Neural progenitor cell (in vitro differentiated cells): ENCODE measurements at regions not wholly inside any gene's neighbourhood (a gene's known extent, or its start where the extent isn't known, plus 50 kb on each side); places are given as distances from the start of the nearest gene placed in this dataset.
"Not testable (repeated sequence)": the region's sequence is repeated elsewhere in the genome, so short reads cannot be mapped to it uniquely, and the experiment has no call there.

Source experiments
- DNase-seq: peaks from one replicate; pipeline ENCODE4 v3.0.0-alpha.2; 2016; ENCODE audit warnings: low spot score
- H2AFZ ChIP-seq: fragments of 200-600 bp; sonication (generic); replicated peaks from 2 replicates; pipeline ENCODE4 v1.6.1; 2016; ENCODE audit warnings: antibody characterized with exemption
- H3F3A ChIP-seq: fragments of 200-600 bp; sonication (generic); 2 replicates; pipeline ENCODE4 v1.6.1; 2016; ENCODE audit warnings: antibody characterized with exemption, low read depth
- H3K27ac ChIP-seq: fragments of 200-600 bp; sonication (generic); 2 replicates; pipeline ENCODE4 v1.5.1; 2016; ENCODE audit warnings: mild to moderate bottlenecking
- H3K27me3 ChIP-seq: fragments of 200-600 bp; sonication (generic); 2 replicates; pipeline ENCODE4 v1.6.1; 2016; ENCODE audit warnings: mild to moderate bottlenecking, moderate library complexity
- H3K36me3 ChIP-seq: fragments of 200-600 bp; sonication (generic); 2 replicates; pipeline ENCODE4 v1.5.1; 2016
- H3K4me1 ChIP-seq: fragments of 200-600 bp; sonication (generic); 2 replicates; pipeline ENCODE4 v1.6.1; 2016; ENCODE audit warnings: mixed run types
- H3K4me2 ChIP-seq: fragments of 200-600 bp; sonication (generic); 2 replicates; pipeline ENCODE4 v1.6.1; 2016
- H3K4me3 ChIP-seq: fragments of 200-600 bp; sonication (generic); 2 replicates; pipeline ENCODE4 v1.5.1; 2016
- H3K79me2 ChIP-seq: fragments of 200-600 bp; sonication (generic); 2 replicates; pipeline ENCODE4 v1.6.1; 2016; ENCODE audit warnings: low read depth
- H3K9ac ChIP-seq: fragments of 200-600 bp; sonication (generic); 2 replicates; pipeline ENCODE4 v1.6.1; 2016
- H3K9me3 ChIP-seq: fragments of 200-600 bp; sonication (generic); 2 replicates; pipeline ENCODE4 v1.5.1; 2016; ENCODE audit warnings: low read depth
- H4K20me1 ChIP-seq: fragments of 200-600 bp; sonication (generic); 2 replicates; pipeline ENCODE4 v1.6.1; 2016; ENCODE audit warnings: low read depth
- H3K27ac Mint-ChIP-seq: 3 replicates; pipeline ENCODE4 v1.8.0; 2021; ENCODE audit warnings: mixed read lengths
- H3K27me3 Mint-ChIP-seq: 2 replicates; pipeline ENCODE4 v1.8.0; 2022; ENCODE audit warnings: low read depth, mild to moderate bottlenecking, inconsistent platforms, moderate library complexity, mixed read lengths; ENCODE audit not compliant: insufficient read depth
- H3K36me3 Mint-ChIP-seq: 3 replicates; pipeline ENCODE4 v1.8.0; 2021; ENCODE audit warnings: mixed read lengths
- H3K4me1 Mint-ChIP-seq: 3 replicates; pipeline ENCODE4 v1.8.0; 2021; ENCODE audit warnings: mixed read lengths
- H3K4me3 Mint-ChIP-seq: 3 replicates; pipeline ENCODE4 v1.8.0; 2021; ENCODE audit warnings: mild to moderate bottlenecking, moderate library complexity, mixed read lengths
- H3K9me3 Mint-ChIP-seq: 3 replicates; pipeline ENCODE4 v1.8.0; 2020; ENCODE audit warnings: mixed read lengths
- EZH2 ChIP-seq: fragments of 200-600 bp; sonication (generic); IDR thresholded peaks from 2 replicates; pipeline ENCODE4 v1.6.1; 2017; ENCODE audit warnings: antibody characterized with exemption, mild to moderate bottlenecking, moderate library complexity
- EZH2phosphoT487 ChIP-seq: fragments of 200-600 bp; sonication (generic); IDR thresholded peaks from 2 replicates; pipeline ENCODE4 v1.6.1; 2017; ENCODE audit warnings: antibody characterized with exemption
- TF ChIP-seq, protein P1 (sequence below): fragments of 200-600 bp; sonication (generic); IDR thresholded peaks from 2 replicates; pipeline ENCODE4 v1.5.1; 2017; ENCODE audit warnings: antibody characterized with exemption, mild to moderate bottlenecking

DNA sequence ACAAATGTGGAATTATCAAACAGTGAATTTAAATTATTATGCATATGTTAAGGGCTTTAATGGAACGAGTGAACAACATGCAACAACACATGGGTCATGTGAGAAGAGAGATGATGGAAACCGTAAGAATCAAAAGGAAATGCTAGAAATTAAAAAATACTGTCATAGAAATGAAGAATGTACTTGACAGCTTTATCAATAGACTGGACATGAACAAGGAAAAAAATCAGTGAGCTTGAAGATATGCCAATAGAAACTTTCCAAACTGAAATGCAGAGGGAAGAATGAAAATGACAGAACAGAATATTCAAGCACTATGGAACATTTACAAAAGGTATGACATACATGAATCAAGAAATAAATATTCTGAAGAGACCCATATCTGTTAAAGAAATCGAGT is 117.7 kb upstream of the KCNJ3 start:
- Histone ChIP-seq H2AFZ (no peak overlapping the region), H3K9me3 (peaks cover 5% of the 10 kb centered on the region), H3F3A (no peaks in the 10 kb centered on the region), H3K4me2 (no peak overlapping the region), H3K79me2 (no peaks in the 10 kb centered on the region), H3K4me1 (peaks cover 11% of the 10 kb centered on the region), H4K20me1 (no peaks in the 10 kb centered on the region), H3K27ac (no peak overlapping the region), H3K27me3 (no peaks in the 10 kb centered on the region), H3K36me3 (no peaks in the 10 kb centered on the region), H3K4me3 (no peak overlapping the region), H3K9ac (no peak overlapping the region)
- no peaks in the 10 kb centered on the region for H3K36me3 Mint-ChIP-seq
- peaks cover 7% of the 10 kb centered on the region for H3K9me3 Mint-ChIP-seq
- no peaks in the 10 kb centered on the region for H3K4me1 Mint-ChIP-seq
- TF ChIP-seq, protein P1, sequence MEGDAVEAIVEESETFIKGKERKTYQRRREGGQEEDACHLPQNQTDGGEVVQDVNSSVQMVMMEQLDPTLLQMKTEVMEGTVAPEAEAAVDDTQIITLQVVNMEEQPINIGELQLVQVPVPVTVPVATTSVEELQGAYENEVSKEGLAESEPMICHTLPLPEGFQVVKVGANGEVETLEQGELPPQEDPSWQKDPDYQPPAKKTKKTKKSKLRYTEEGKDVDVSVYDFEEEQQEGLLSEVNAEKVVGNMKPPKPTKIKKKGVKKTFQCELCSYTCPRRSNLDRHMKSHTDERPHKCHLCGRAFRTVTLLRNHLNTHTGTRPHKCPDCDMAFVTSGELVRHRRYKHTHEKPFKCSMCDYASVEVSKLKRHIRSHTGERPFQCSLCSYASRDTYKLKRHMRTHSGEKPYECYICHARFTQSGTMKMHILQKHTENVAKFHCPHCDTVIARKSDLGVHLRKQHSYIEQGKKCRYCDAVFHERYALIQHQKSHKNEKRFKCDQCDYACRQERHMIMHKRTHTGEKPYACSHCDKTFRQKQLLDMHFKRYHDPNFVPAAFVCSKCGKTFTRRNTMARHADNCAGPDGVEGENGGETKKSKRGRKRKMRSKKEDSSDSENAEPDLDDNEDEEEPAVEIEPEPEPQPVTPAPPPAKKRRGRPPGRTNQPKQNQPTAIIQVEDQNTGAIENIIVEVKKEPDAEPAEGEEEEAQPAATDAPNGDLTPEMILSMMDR = no peak
- TF ChIP-seq EZH2 (no peak), EZH2phosphoT487 (no peak)
- no peak overlapping the region for H3K27ac Mint-ChIP-seq
- H3K4me3 Mint-ChIP-seq = no peak overlapping the region
- DNase-seq = no peak
- peaks cover 3% of the 10 kb centered on the region for H3K27me3 Mint-ChIP-seq

GRCh38 chr2:154582694-154583093 is 115.8 kb upstream of the KCNJ3 start:
- H3K79me2 ChIP-seq, H3K4me3 ChIP-seq, H3K27ac ChIP-seq, H3K4me1 Mint-ChIP-seq, H3K27me3 Mint-ChIP-seq, H3K9me3 Mint-ChIP-seq, H3K36me3 Mint-ChIP-seq, H3K9me3 ChIP-seq, H3K9ac ChIP-seq, H2AFZ ChIP-seq, H3K4me2 ChIP-seq, H3K27ac Mint-ChIP-seq, H3K4me3 Mint-ChIP-seq, H3K36me3 ChIP-seq, H3F3A ChIP-seq, H4K20me1 ChIP-seq, H3K27me3 ChIP-seq: not testable (repeated sequence)
- peak; percentile 28 for DNase-seq
- H3K4me1 ChIP-seq = peaks cover 11% of the 10 kb centered on the region

GRCh38 chr2:154583274-154583673 is 115.2 kb upstream of the KCNJ3 start:
- H3K4me1 Mint-ChIP-seq, H3K36me3 Mint-ChIP-seq, H4K20me1 ChIP-seq, H3F3A ChIP-seq, H3K27ac Mint-ChIP-seq, DNase-seq, H3K4me3 Mint-ChIP-seq, H3K79me2 ChIP-seq, H3K4me3 ChIP-seq, H3K36me3 ChIP-seq, H3K27me3 Mint-ChIP-seq, H3K9me3 ChIP-seq, H3K27me3 ChIP-seq, H3K4me2 ChIP-seq, H3K27ac ChIP-seq, H2AFZ ChIP-seq, H3K9me3 Mint-ChIP-seq, H3K9ac ChIP-seq: not testable (repeated sequence)
- H3K4me1 ChIP-seq = peaks cover 11% of the 10 kb centered on the region

DNA sequence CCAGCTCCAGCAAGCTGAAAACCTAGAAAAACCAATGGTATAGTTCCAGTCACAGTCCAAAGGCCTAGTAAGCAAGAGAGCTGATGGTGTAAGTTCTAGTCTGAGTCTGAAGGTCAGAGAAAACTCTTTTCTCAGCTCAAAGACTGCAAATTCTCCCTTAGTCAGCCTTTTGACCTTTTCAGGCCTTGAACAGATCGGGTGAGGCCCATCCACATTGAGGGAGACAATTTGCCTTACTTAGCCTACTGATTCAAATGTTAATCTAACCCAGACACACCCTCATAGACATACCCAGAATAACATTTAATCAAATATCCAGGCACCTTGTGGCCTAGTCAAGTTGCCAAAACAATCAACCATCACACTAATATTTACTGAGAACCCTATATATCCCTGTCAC is 110.8 kb upstream of the KCNJ3 start:
- TF ChIP-seq EZH2phosphoT487 (no peak), EZH2 (no peak)
- TF ChIP-seq, protein P1 = no peak
- Histone ChIP-seq H2AFZ (no peak overlapping the region), H3K9ac (no peak overlapping the region), H3K4me1 (peaks cover 30% of the 10 kb centered on the region), H3K27ac (no peak overlapping the region), H3K36me3 (no peaks in the 10 kb centered on the region), H3K4me2 (no peak overlapping the region), H3K9me3 (no peaks in the 10 kb centered on the region), H3F3A (no peaks in the 10 kb centered on the region), H3K79me2 (no peaks in the 10 kb centered on the region), H4K20me1 (no peaks in the 10 kb centered on the region), H3K4me3 (no peak overlapping the region), H3K27me3 (no peaks in the 10 kb centered on the region)
- DNase-seq = no peak
- peaks cover 2% of the 10 kb centered on the region for H3K4me1 Mint-ChIP-seq
- H3K27ac Mint-ChIP-seq = no peak overlapping the region
- no peaks in the 10 kb centered on the region for H3K27me3 Mint-ChIP-seq
- no peaks in the 10 kb centered on the region for H3K9me3 Mint-ChIP-seq
- no peak overlapping the region for H3K4me3 Mint-ChIP-seq
- H3K36me3 Mint-ChIP-seq = no peaks in the 10 kb centered on the region
